H1 (cell line): ENCODE measurements at regions not wholly inside any gene's neighbourhood (a gene's known extent, or its start where the extent isn't known, plus 50 kb on each side); places are given as distances from the start of the nearest gene placed in this dataset.

Experiments
- CTCF ChIA-PET: fragments of 300-600 bp; sonication (Branson Sonifier 250); formaldehyde crosslinking; loops from one replicate; lab custom pipeline; 2021; ENCODE audit not compliant: partially characterized antibody; lab: Charles Lee
- POLR2A ChIA-PET: fragments of 300-600 bp; sonication (Branson Sonifier 250); formaldehyde crosslinking; loops from one replicate; lab custom pipeline; 2021; ENCODE audit warnings: inconsistent platforms; ENCODE audit not compliant: partially characterized antibody; lab: Charles Lee
- DNase-seq, 2 experiments: peaks; one replicate each; pipeline versions ENCODE4 v3.0.0 to v3.0.0-alpha.2; 2010 to 2022; ENCODE audit warnings: low spot score in 2 of 2, low read depth in 1 of 2, mixed read lengths in 1 of 2
- FAIRE-seq: peaks from 2 replicates; lab custom pipeline; 2011; peaks lifted over from hg19 to GRCh38; lab: Jason Lieb, UNC
- H2AFZ ChIP-seq: 2 replicates; pipeline ENCODE4 v1.8.1; 2012; ENCODE audit warnings: low read length, inconsistent platforms
- H2AK5ac ChIP-seq: 2 replicates; pipeline ENCODE4 v1.6.1; 2013; ENCODE audit warnings: low read depth, low read length
- H2BK120ac ChIP-seq: replicated peaks from 2 replicates; pipeline ENCODE3; 2013; ENCODE audit warnings: low read depth, low read length, inconsistent platforms
- H2BK12ac ChIP-seq: 2 replicates; pipeline ENCODE4 v1.6.1; 2013; ENCODE audit warnings: low read depth, low read length
- H2BK15ac ChIP-seq: 2 replicates; pipeline ENCODE4 v1.6.1; 2013; ENCODE audit warnings: low read length
- H2BK20ac ChIP-seq: 2 replicates; pipeline ENCODE4 v1.6.1; 2013; ENCODE audit warnings: low read length
- H2BK5ac ChIP-seq: 2 replicates; pipeline ENCODE4 v1.6.1; 2013; ENCODE audit warnings: low read depth, low read length
- H3K14ac ChIP-seq: 2 replicates; pipeline ENCODE4 v1.6.1; 2013; ENCODE audit warnings: inconsistent platforms; ENCODE audit not compliant: insufficient read length
- H3K18ac ChIP-seq: 2 replicates; pipeline ENCODE4 v1.6.1; 2013; ENCODE audit warnings: low read length; ENCODE audit errors: extremely low read depth
- H3K23ac ChIP-seq: 2 replicates; pipeline ENCODE4 v1.6.1; 2013; ENCODE audit warnings: inconsistent platforms; ENCODE audit not compliant: insufficient read length
- H3K23me2 ChIP-seq: 2 replicates; pipeline ENCODE4 v1.6.1; 2013; ENCODE audit warnings: low read depth, low read length
- H3K27ac ChIP-seq: 2 replicates; pipeline ENCODE4 v1.6.1; 2011; ENCODE audit warnings: low read depth, low read length, inconsistent platforms
- H3K27me3 ChIP-seq, 4 experiments: replicated peaks in 1 of 4; 1 replicate in 1 of 4; 2 replicates in 3 of 4; pipeline versions ENCODE4 v1.6.1 to v1.8.1; 2011 to 2013; ENCODE audit warnings: low read length in 3 of 4, mild to moderate bottlenecking in 3 of 4, inconsistent platforms in 2 of 4, mixed read lengths in 2 of 4, moderate library complexity in 1 of 4; ENCODE audit not compliant: control insufficient read depth in 3 of 4, insufficient read depth in 3 of 4; ENCODE audit errors: extremely low read depth in 1 of 4
- H3K36me3 ChIP-seq, 4 experiments: 2 replicates each; pipeline versions ENCODE4 v1.6.1 to v1.8.1; 2011 to 2013; ENCODE audit warnings: mild to moderate bottlenecking in 4 of 4, low read length in 3 of 4, moderate library complexity in 2 of 4, control low read depth in 1 of 4, inconsistent platforms in 1 of 4; ENCODE audit not compliant: insufficient read depth in 4 of 4, control insufficient read depth in 2 of 4
- H3K4ac ChIP-seq: replicated peaks from 2 replicates; pipeline ENCODE3; 2013; ENCODE audit warnings: low read length, low read depth, mixed read lengths, inconsistent platforms; ENCODE audit not compliant: insufficient read length
- H3K4me1 ChIP-seq, 4 experiments: replicated peaks in 1 of 4; 1 replicate in 1 of 4; 2 replicates in 3 of 4; pipeline versions ENCODE4 v1.6.1 to v1.8.1; 2011 to 2013; ENCODE audit warnings: low read length in 3 of 4, inconsistent platforms in 2 of 4, mixed read lengths in 1 of 4; ENCODE audit not compliant: insufficient read depth in 4 of 4, control insufficient read depth in 3 of 4
- H3K4me2 ChIP-seq, 2 experiments: 2 replicates each; pipeline versions ENCODE4 v1.6.1 to v1.8.1; 2011 to 2013; ENCODE audit warnings: low read depth in 2 of 2, low read length in 2 of 2, control low read depth in 1 of 2, inconsistent platforms in 1 of 2, mild to moderate bottlenecking in 1 of 2; ENCODE audit not compliant: insufficient read depth in 1 of 2
- H3K4me3 ChIP-seq, 4 experiments: fragments of 200-600, 300-600 bp in 1 of 4; sonication (generic), shearing (Covaris generic), sonication (Bioruptor Twin) in 1 of 4; 2 replicates each; pipeline versions ENCODE4 v1.5.1 to v1.8.1; 2011 to 2016; ENCODE audit warnings: low read length in 4 of 4, low read depth in 3 of 4, control low read depth in 2 of 4, inconsistent platforms in 2 of 4, mild to moderate bottlenecking in 2 of 4, mixed read lengths in 1 of 4, moderate library complexity in 1 of 4; ENCODE audit not compliant: insufficient read depth in 2 of 4; ENCODE audit errors: extremely low read depth in 1 of 4
- H3K56ac ChIP-seq: replicated peaks from 2 replicates; pipeline ENCODE3; 2013; ENCODE audit warnings: low read depth, mild to moderate bottlenecking, mixed read lengths, low read length, inconsistent platforms; ENCODE audit not compliant: insufficient read length
- H3K79me1 ChIP-seq: 2 replicates; pipeline ENCODE4 v1.6.1; 2013; ENCODE audit warnings: low read depth, low read length, control low read depth
- H3K79me2 ChIP-seq, 2 experiments: 2 replicates each; pipeline versions ENCODE4 v1.6.1 to v1.8.1; 2012 to 2013; ENCODE audit warnings: low read length in 2 of 2, mild to moderate bottlenecking in 2 of 2, inconsistent platforms in 1 of 2; ENCODE audit not compliant: insufficient read depth in 2 of 2, control insufficient read depth in 1 of 2
- H3K9ac ChIP-seq, 4 experiments: replicated peaks in 1 of 4; 1 replicate in 1 of 4; 2 replicates in 3 of 4; pipeline versions ENCODE4 v1.6.1 to v1.8.1; 2011 to 2013; ENCODE audit warnings: low read depth in 3 of 4, low read length in 3 of 4, control low read depth in 2 of 4, mild to moderate bottlenecking in 2 of 4, moderate library complexity in 2 of 4, inconsistent platforms in 1 of 4; ENCODE audit errors: extremely low read depth in 1 of 4
- H3K9me3 ChIP-seq, 2 experiments: 2 replicates each; pipeline versions ENCODE4 v1.6.1 to v1.8.1; 2012 to 2013; ENCODE audit warnings: mild to moderate bottlenecking in 2 of 2, moderate library complexity in 2 of 2, control low read depth in 1 of 2, inconsistent platforms in 1 of 2, low read depth in 1 of 2, low read length in 1 of 2, mixed read lengths in 1 of 2; ENCODE audit not compliant: insufficient read depth in 2 of 2
- H4K20me1 ChIP-seq, 2 experiments: replicated peaks in 1 of 2; 2 replicates each; pipeline versions ENCODE3 to v1.8.1; 2011 to 2013; ENCODE audit warnings: inconsistent platforms in 2 of 2, low read length in 2 of 2, mild to moderate bottlenecking in 1 of 2; ENCODE audit not compliant: insufficient read depth in 2 of 2, control insufficient read depth in 1 of 2
- H4K5ac ChIP-seq: 2 replicates; pipeline ENCODE4 v1.6.1; 2013; ENCODE audit warnings: low read length, low read depth, mixed read lengths, inconsistent platforms; ENCODE audit not compliant: insufficient read length
- H4K8ac ChIP-seq: 2 replicates; pipeline ENCODE4 v1.8.0; 2013; ENCODE audit warnings: mild to moderate bottlenecking, moderate library complexity, low read length, inconsistent platforms; ENCODE audit not compliant: insufficient read depth; ENCODE audit errors: extremely low read depth
- H4K91ac ChIP-seq: replicated peaks from 2 replicates; pipeline ENCODE3; 2013; ENCODE audit warnings: low read length, mixed read lengths, inconsistent platforms; ENCODE audit not compliant: insufficient read length
- GTF2F1 ChIP-seq: IDR thresholded peaks from 2 replicates; pipeline ENCODE4 v1.6.1; 2012; ENCODE audit warnings: low read depth, low read length, improper control_type of control experiment, borderline replicate concordance
- KDM5A ChIP-seq: fragments of 200-600 bp; IDR thresholded peaks from 2 replicates; pipeline ENCODE4 v1.7.1; 2012; ENCODE audit warnings: mild to moderate bottlenecking, low read length, inconsistent platforms, mixed read lengths
- POLR2A ChIP-seq, 2 experiments: IDR thresholded peaks; 1 replicate in 1 of 2; 2 replicates in 1 of 2; pipeline ENCODE4 v1.6.1; 2011; ENCODE audit warnings: low read depth in 2 of 2, low read length in 2 of 2, mild to moderate bottlenecking in 2 of 2; ENCODE audit errors: control extremely low read depth in 1 of 2
- POU5F1 ChIP-seq: IDR thresholded peaks from 2 replicates; pipeline ENCODE4 v1.6.1; 2011; ENCODE audit warnings: low read depth, mild to moderate bottlenecking, low read length, moderate library complexity
- TAF1 ChIP-seq: IDR thresholded peaks from 2 replicates; pipeline ENCODE4 v1.6.1; 2011; ENCODE audit warnings: mild to moderate bottlenecking, low read depth, low read length
- WGBS, 2 experiments: shearing (Covaris generic) in 1 of 2; methylation state at CpG; one replicate each; pipeline versions ENCODE4 v1.1.6 to v1.1.7; 2013 to 2015; ENCODE audit warnings: low lambda C conversion rate in 2 of 2, mixed read lengths in 2 of 2, inconsistent platforms in 1 of 2, low coverage in 1 of 2, missing lambda C conversion rate in 1 of 2; ENCODE audit not compliant: insufficient replicate concordance in 2 of 2, insufficient coverage in 1 of 2, insufficient read length in 1 of 2; ENCODE audit errors: extremely low coverage in 1 of 2, missing lambda C conversion rate in 1 of 2; 5-methylcytosine and 5-hydroxymethylcytosine counted together

- no peak for TF ChIP-seq KDM5A
Observed at GRCh38 chr13:84430015-84430414, 547.7 kb upstream of the SLITRK1 start (continued).

GRCh38 chr13:84418041-84418440 is 535.8 kb upstream of the SLITRK1 start:
- POLR2A ChIA-PET, result no interaction called here
- TF ChIP-seq POU5F1 (no peak), TAF1 (no peak), GTF2F1 (no peak), POLR2A (IDR thresholded peaks at IDR 0.05; ENCODE audit: control extremely low read depth in 1 of 2, low read depth in 2 of 2, low read length in 2 of 2) (no peak)

More at GRCh38 chr13:84418041-84418440, 535.8 kb upstream of the SLITRK1 start:
- H3K36me3 ChIP-seq, result no peaks in the 10 kb centered on the region
- H2BK15ac ChIP-seq, result no peak overlapping the region
- H2BK5ac ChIP-seq, result no peak overlapping the region
- no peak overlapping the region for H2BK120ac ChIP-seq
- CTCF ChIA-PET, result no interaction called here
- H4K20me1 ChIP-seq, result no peaks in the 10 kb centered on the region
- WGBS, 2 experiments, result 59% methylated on average over 3 of the region's 3 CpGs; no CpG with 5 or more reads in 1 of the 2 experiments
- no peak overlapping the region for H2BK20ac ChIP-seq
- FAIRE-seq, result no peak
- H3K79me2 ChIP-seq, result no peaks in the 10 kb centered on the region
- H4K8ac ChIP-seq, result no peak overlapping the region
- no peak for DNase-seq
- no peak overlapping the region for H4K91ac ChIP-seq
- H3K27me3 ChIP-seq, result no peaks in the 10 kb centered on the region
- no peaks in the 10 kb centered on the region for H3K23me2 ChIP-seq
- H2BK12ac ChIP-seq, result no peak overlapping the region
- no peaks in the 10 kb centered on the region for H3K79me1 ChIP-seq
- H3K27ac ChIP-seq, result no peak overlapping the region
- H2AFZ ChIP-seq, result 0 out of 2 replicates have a peak overlapping the region, but pooled peaks have one; percentile 8
- no peak overlapping the region for H3K4me2 ChIP-seq
- H3K18ac ChIP-seq, result no peak overlapping the region
- no peak overlapping the region for H3K4ac ChIP-seq
- H3K56ac ChIP-seq, result no peak overlapping the region
- no peak overlapping the region for H3K14ac ChIP-seq
- H3K9ac ChIP-seq, result no peak overlapping the region
- no peak overlapping the region for H3K23ac ChIP-seq
- H3K9me3 ChIP-seq, result peaks cover 0 to 3% of the 10 kb centered on the region in 2 experiments; a peak in 1 of 4 replicates
- H3K4me3 ChIP-seq, result no peak overlapping the region
- no peak overlapping the region for H2AK5ac ChIP-seq
- no peaks in the 10 kb centered on the region for H3K4me1 ChIP-seq
- no peak overlapping the region for H4K5ac ChIP-seq
